Stimulated activated CD8-positive, alpha-beta memory T cell treated with anti-CD3 and anti-CD28 coated beads, Interleukin-12 subunit alpha, Interleukin-12 subunit beta, amount 100 ng/mL, for 24 hours (primary cell): ENCODE measurements at regions not wholly inside any gene's neighbourhood (a gene's known extent, or its start where the extent isn't known, plus 50 kb on each side); places are given as distances from the start of the nearest gene placed in this dataset.
"Not testable (repeated sequence)": the region's sequence is repeated elsewhere in the genome, so short reads cannot be mapped to it uniquely, and the experiment has no call there.

Source experiments
- DNase-seq: peaks from one replicate; pipeline ENCODE4 v3.0.0-alpha.2; 2020; ENCODE audit errors: extremely low read depth

DNA sequence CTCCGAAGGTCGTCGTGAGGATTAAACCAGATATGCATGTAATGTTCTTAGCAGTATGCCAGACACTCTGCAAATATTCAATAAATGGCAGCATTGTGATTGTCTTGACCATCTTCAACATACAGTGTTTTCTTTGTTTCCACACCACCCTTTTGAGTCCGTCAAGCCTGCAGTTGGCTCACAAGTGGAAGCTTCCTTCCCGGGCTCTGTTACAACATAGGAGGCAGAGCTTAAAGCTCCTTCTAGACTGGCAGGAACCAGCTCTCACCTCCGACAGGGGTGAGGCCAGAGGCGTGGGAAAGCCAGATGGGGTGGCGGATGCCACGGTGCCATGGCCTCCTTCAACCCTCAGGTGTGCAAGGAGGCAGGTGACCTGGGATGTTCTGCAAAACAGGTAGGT, 138.3 kb downstream of the FOXL1 start:
- no peak for DNase-seq

DNA sequence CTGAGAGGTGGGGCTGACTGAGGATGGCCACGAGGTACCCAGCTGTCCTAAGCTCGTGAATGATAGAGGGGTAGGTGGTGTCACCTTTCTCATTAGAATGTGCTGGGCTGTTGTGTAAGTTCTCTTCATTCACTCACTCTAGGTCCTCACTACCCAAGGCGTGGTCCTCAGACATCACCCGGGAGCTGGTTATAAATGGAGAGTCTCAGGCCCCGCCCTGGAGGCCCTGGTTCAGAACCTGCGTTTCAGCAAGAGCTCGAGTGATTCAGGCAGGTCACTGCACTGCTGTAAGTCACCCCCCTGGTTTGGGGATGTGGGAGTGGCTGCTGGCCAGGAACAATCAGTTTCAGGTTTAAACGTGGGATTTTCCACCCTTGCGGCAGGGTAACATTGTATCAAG, 139.8 kb downstream of the FOXL1 start:
- no peak for DNase-seq

DNA sequence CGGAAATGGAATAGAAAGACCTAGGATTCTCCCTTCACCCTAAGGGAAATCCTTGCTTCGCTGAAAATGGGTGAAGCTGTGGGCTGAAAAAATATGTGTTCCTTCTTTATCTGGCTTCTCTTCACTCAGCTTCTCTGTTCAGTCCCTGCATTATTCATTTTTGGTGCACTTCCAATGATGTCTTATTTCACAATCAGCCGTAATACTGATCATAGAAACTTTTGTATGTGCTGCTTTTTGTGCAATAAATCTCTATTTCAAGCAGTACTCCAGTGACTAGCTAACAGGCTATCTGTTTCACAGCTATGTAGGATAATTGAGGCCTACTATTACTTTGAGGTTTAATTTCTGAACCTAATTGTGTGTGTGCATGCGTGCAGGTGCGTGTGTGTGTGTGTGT, 144.6 kb downstream of the FOXL1 start:
- DNase-seq: no peak

DNA sequence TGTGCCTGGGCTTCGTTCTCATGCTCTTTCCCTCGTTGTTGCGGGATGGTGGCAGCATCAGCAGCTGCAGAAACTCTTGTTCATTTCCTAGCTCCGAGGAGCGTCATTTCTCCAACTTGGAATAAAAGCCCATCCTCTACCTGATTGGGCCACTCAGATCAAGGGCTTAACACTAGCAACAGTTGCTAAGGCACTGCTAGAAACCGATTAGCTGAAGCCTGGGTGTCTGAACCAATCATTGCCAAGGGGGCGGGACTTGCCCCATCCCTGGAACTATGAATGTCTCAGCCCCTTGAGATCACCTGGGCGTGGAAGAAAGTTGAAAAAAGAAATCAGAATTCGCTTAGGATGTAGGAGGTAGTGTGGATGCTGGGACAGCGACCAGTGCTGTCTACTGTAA, 145.3 kb downstream of the FOXL1 start:
- no peak for DNase-seq

DNA sequence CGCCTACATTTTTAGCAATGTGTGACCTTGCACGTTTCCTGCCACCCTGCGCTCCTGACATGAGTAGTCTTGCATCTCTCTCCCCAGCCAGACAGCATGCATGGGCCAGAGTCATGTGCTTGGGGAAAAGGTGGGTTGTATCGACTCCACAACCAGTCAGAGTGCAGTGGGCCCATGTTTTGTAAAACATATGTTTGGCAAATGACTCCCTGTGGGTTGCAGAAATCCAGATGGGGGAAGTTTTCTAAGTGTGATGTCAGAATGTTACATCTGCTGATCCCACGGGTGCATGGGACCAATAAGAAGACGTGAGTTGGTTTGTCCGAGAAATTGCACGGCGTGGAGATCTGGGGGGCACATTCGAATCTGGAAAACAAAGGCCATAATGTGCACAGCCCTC, 147.1 kb downstream of the FOXL1 start:
- DNase-seq: no peak

DNA sequence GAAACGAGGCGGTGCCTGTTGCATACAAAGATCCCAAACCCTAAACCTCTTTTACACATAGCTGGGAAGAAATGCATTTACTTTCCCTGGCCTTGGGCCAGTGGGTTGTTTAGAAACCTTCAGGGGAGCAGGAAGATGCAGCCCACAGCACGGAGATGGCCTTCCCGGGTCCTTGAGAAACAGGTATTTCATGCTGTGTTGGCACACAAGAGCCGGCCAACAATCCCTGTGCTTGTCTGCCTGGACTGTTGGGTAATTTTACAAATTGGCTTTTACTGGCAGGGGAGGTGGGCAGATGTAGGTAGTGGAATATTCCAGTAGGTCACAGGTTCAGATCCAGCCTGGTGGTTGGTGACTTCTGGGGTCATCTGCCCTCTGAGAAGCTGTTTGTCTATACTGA, 148.0 kb downstream of the FOXL1 start:
- no peak for DNase-seq

DNA sequence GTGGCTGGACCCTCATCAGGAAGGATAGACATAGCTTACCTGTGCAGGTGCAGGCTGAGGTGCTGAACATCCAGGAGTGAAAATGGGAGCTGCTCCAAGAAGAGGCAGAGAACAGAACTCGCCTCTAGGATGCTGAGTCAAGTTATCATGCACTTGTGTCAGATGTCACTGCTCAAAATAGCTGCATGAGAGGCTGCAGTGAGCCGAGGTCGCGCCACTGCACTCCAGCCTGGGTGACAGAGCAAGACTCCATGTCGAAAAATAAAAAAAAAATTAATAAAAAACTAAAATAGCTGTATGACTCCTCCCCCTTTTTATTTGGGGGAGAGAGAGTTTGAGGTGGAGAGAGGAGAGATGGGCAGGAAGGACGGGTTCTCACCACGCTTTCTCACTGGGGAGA, 148.8 kb downstream of the FOXL1 start:
- DNase-seq: no peak

DNA sequence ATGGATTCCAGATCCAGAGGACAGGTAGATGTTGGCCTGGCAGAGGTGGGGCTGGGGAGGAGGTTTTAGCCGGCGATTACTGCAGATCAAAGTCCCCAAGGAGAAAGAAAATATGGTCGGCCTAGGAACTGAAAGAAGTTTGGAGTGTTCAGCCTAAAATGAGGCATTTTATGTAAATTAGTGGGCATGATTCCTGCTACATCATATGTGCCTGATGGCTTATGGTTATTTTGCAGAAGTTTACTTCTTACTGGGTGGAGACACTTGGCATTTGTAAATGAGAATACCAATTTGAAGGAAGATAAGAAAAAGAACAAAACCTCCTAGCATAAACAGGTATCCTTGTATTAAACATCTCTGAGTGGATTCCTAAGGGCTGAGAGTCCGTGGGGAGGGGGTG, 149.3 kb downstream of the FOXL1 start:
- DNase-seq: no peak

DNA sequence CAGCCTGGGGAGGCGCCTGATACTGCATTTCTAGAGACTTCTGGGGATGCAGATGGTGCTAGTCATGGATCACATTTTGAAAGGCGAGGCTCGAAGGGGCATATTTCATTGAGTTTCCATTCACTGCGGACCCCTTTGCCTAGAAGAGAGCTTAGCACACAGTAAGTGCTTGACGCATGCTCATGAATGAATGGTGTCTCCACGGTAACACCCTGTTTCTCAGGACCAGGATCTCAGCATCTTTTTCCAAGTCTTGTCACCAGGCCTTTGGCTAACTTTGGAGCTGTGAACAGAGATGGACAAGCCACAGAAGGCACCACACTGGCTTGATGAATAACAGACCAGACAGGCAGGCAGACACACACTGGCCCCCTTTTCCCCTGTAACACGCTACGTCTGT, 151.3 kb downstream of the FOXL1 start:
- DNase-seq: no peak

DNA sequence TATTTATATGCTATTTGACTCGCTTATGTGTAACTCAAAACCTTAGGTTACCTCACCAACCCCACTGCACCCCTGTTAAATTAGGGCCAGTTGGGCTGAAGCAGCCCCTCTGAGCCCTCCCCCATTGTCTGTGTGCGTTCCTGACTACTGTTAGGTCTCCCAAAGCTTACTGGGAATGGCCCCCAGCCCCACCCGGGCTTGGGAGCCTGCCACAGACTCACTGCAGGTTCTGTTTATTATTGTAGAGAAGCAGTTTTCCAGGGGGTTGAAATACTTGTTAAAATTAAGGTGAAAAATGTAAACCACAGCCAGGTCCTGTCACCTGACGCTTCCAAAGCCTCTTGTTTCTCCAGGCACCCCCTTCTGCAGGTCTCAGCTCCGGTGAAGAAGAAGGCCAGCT, 151.7 kb downstream of the FOXL1 start:
- DNase-seq: no peak

DNA sequence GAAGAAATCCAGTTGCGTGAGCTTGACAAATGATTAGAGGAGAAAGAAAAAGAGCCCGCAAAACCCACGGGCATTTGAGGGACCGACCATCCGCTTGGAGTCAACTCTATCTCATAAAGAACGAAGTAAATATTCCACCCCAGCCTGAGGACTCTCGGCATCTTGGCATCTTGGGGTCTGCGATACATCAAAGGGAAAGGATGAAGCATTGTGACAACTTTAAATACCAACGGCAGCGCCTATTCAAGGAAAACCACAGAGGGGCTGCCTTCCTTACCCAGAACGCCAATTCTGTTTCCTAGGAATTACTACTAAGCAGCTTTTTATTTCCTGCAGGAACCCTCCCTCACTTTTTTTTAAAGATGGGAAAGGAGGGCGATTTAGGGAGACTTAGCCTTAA, 152.2 kb downstream of the FOXL1 start:
- no peak for DNase-seq

DNA sequence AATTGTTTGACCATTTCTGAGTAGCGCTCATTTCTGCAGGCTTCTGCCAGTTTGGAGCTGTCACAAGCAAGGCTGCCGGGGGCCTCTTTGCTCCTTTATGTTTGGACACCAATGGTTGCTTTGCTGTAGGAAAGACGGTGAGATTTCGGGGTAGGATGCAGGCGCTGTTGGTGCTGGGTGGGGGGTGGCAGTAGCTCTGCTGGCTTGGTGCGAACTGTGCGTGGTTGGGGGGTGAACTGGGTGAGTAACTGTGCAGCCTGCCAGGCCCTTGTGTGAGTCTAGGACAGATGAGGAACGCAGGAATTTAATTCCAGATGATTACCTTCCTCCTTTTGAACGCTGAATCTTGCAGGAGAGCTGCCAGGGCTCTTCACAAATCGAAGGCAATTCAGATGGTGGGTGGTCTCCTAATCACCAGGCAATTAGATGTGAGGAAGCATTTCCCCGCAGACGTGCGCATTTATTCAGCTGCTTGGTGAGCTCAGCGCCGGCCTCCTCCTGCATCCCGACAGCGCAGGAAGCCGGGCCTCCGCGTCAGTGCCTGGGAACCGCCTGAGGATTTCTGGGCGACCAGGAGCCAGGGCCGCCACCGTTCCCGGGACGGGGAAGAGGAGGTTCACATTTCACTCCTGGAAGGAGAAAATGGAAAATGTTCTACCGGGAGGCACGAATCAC, 154.4 kb downstream of the FOXL1 start:
- DNase-seq: no peak

DNA sequence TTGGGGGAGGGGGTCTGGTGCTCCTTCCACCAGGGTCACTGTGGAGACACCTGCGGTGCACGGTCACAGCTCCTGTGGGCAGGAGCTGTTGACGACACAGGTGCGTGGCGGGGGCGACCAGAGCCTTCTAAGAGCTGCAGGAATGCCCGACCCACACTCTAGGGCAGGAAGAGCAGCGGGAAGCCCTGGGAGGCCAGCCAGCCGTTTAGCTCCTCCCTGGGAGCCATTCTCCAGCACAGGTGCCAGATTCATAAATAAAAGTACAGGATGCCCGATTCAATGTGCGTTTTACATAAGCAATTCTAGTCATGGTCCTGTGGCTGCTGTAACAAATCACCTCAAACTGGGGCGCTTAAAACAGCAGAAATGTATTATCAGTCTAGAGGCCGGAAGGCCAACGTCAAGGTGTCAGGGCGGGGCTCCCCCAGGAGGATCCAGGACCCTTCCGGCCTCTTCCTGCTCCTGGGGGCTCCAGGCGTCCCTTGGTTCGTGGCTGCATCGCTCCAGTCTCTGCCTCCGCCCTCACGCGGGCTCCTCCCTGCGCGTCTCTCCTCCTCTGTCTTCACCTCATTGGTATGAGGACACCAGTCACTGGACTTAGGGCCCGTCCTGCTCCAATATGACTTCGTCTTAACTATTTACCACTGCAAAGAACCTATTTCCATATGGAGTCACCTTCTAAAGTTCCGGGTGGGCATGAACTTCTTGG, 155.4 kb downstream of the FOXL1 start:
- DNase-seq: no peak

DNA sequence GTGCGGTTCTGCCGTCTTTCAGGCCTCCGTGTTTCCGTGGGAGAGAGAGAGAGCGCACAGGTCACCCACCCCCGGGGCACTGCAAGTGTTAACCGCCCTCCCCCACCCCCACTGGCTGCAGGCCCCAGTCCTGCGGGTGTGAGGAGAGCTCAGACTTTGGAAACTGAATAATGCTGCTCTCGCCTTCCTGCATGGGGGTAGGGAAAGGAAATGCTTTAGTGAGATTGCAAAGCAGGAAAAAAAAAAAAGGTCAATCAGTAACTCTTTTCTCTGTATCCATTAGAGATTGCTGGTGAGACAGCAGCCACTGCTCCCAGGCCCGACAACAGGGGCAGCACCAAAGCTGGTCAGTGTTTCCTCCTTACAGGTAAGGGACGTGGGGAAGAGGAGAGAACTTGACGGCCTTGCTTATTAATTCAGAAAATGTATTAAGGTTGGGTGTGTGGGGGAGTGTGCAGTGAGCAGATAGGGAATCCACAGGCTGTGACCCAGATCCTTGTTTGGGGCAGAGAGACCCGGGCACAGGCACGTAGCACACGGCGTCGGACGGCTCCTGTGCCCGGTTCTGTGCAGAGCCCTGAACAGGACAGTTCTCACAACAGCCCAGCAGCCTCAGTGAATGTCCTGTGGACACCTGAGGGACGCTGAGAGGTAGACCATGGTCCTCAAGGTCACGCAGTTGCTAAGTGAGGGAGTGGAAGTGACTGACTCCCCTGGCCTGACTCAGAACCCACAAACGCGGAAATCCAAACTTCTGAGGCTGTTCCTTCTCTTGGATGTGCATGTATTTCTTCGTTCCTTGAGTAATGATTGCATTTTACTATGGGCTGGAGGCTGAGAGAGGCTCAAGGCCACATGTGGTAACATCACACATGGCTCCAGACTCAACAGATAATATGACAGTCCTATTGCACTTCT, 156.5 kb downstream of the FOXL1 start:
- no peak for DNase-seq

DNA sequence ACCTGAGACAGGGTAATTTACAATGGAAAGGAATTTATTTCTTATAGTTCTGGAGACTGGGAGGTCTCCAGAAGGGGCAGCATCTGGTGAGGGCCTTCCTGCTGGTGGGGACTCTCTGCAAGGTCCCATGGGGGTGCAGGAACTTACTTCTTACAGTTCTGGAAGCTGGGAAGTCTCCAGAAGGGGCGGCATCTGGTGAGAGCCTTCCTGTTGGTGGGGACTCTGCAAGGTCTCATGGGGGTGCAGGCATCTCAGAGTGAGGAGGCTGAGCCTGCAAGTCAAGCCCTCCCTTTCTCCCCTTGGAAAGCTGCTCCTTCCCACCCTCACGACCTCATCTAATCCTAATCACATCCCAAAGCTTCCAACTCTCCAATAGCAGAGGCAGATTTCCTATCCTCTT, 157.4 kb downstream of the FOXL1 start:
- DNase-seq: no peak

DNA sequence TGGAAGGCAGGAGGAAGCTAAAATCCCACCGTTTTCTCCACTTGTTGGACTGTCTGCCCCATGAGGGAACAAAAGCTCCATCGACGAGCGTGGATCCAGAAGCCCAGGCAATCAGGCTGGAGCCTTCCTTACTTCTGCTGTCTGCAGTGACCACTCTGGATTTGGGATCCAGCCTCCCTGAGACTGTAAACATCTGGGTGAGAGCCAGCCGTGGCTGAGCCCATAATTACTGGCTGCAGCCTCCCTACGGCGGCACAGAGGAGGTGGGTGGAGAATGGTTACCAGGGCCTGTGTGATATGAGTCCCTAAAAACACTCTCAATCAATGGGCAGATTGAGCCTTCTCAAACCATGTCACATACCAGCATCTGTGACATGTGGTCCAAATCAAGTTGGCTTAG, 158.2 kb downstream of the FOXL1 start:
- no peak for DNase-seq

DNA sequence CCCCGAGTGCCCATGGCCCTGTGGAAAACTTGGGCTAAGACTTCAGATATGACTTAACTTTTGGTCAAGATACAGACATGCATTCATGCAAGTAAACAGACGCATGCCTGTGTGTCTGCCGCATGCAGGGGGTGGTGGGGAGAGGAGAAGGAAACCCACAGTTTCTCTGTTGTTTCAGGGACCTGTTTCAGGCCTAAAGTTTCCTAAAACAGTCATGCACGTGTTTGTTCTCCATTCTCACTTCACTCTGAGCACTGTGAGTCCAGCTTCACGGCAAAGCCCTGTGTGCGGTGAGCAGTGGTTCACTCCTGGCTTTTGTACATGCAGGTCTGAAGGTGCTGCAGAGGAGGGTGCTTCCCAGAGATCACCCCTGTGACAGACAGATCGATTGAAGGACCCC, 158.7 kb downstream of the FOXL1 start:
- no peak for DNase-seq

DNA sequence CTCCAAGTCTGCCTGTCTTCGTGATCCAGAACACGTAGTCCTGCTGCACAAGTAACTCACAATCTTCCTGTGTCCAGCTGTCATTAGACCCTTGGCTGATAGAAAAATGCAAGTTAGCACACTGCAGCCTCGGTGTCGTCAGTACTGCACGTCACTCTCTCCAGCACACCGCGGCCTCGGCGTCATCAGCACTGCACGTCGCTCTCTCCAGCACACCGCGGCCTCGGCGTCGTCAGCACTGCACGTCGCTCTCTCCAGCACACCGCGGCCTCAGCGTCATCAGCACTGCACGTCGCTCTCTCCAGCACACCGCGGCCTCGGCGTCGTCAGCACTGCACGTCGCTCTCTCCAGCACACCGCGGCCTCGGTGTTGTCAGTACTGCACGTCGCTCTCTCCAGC, 160.0 kb downstream of the FOXL1 start:
- not testable (repeated sequence) for DNase-seq

DNA sequence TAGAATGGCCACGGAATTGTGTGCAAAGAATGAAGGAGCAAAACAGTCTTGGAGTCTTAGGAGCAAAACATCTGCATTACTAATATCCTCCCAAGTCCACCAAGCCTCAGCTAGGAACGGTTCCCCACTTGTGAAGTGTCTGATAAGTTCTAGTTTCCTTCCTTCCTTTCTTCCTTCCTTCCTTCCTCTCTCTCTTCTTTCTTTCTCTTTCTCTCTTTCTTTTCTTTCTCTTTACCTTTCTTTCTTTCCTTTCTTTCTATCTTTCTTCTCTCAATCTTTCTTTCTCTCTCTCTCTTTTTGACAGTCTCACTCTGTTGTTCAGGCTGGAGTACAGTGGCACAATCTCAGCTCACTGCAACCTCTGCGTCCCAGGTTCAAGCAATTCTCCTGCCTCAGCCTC, 160.8 kb downstream of the FOXL1 start:
- no peak for DNase-seq

DNA sequence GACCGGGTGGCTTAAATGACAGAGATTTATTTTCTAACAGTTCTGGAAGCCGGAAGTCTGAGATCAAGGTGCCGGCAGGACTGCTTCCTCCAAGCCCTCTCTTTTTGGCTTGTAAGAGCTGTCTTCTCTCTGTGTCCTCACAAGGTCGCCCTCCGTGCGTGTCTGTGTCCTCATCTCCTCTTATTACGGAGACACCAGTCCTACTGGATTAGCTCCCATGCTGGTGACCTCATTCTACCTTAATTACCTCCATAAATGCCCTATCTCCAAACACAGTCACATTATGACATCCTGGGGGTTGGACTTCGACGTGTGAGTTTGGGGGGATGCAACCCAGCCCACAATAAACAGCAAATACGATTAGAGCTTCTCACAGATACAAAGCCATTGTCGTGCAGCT, 161.5 kb downstream of the FOXL1 start:
- DNase-seq: no peak

DNA sequence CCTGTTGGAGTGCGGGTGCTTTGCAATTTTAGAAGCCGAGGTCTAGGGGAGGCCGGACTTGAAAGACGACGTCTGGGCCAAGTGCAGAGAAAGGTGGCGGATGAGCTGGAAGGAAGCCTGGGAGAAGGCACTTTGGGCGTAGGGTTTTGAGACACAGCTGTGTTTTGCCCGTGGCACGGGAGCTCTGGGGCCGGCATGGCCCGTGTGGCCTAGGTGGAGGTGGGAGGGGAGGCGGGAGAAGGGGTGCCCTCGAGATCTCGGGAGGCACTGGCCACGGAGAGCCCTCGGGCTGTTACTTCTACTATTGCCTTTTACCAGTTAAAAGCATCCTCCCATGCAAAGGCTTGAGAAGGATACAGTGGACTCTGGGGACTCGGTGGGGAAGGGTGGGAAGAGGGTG, 161.9 kb downstream of the FOXL1 start:
- DNase-seq: no peak

DNA sequence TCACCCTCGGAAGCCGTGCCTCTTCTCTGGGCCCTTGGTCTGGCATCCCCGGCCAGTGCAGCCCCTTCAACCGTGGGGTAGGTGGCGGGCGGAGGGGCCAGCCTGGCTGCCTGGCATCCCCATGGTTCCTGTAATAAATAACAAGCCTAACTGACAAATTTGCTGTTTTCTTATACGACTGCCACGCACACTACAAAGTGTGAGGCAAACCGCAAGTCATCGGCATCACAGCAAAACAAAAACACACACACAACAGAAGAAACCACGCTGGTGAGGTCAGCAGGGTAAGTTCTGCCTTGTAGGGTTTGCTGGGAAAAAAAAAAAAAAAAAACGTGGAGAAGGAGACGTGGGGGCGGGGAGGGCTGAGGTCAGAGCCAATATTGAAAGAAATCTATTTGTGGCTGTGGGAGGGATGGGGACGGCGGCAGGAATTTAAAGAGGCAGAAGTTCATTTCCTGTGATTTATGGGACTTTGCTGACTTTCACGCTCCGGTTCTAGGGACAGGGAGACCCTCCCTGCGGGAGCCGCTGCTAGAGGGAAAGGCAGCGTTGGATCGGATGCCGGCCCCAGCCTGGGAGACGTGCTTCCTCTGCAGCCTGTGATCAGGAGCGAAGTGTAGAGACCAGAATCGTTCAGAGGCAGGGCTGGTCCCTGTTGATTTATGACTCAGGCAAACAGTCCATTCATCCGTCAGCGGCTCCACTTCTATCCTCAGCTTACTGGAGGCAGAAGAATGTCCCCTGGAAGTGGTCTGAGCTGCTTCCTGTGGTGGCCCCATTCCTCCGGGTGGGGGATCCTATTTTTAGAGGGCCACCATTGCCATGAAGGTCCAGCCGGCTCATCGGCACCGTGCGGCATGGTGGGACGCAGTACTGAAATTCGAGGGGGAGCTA, 162.8 kb downstream of the FOXL1 start:
- DNase-seq: no peak
